Neural progenitor cell (in vitro differentiated cells): ENCODE measurements at regions not wholly inside any gene's neighbourhood (a gene's known extent, or its start where the extent isn't known, plus 50 kb on each side); places are given as distances from the start of the nearest gene placed in this dataset.

Source experiments
- DNase-seq: peaks from one replicate; pipeline ENCODE4 v3.0.0-alpha.2; 2016; ENCODE audit warnings: low spot score
- H2AFZ ChIP-seq: fragments of 200-600 bp; sonication (generic); replicated peaks from 2 replicates; pipeline ENCODE4 v1.6.1; 2016; ENCODE audit warnings: antibody characterized with exemption
- H3F3A ChIP-seq: fragments of 200-600 bp; sonication (generic); 2 replicates; pipeline ENCODE4 v1.6.1; 2016; ENCODE audit warnings: antibody characterized with exemption, low read depth
- H3K27ac ChIP-seq: fragments of 200-600 bp; sonication (generic); 2 replicates; pipeline ENCODE4 v1.5.1; 2016; ENCODE audit warnings: mild to moderate bottlenecking
- H3K27me3 ChIP-seq: fragments of 200-600 bp; sonication (generic); 2 replicates; pipeline ENCODE4 v1.6.1; 2016; ENCODE audit warnings: mild to moderate bottlenecking, moderate library complexity
- H3K36me3 ChIP-seq: fragments of 200-600 bp; sonication (generic); 2 replicates; pipeline ENCODE4 v1.5.1; 2016
- H3K4me1 ChIP-seq: fragments of 200-600 bp; sonication (generic); 2 replicates; pipeline ENCODE4 v1.6.1; 2016; ENCODE audit warnings: mixed run types
- H3K4me2 ChIP-seq: fragments of 200-600 bp; sonication (generic); 2 replicates; pipeline ENCODE4 v1.6.1; 2016
- H3K4me3 ChIP-seq: fragments of 200-600 bp; sonication (generic); 2 replicates; pipeline ENCODE4 v1.5.1; 2016
- H3K79me2 ChIP-seq: fragments of 200-600 bp; sonication (generic); 2 replicates; pipeline ENCODE4 v1.6.1; 2016; ENCODE audit warnings: low read depth
- H3K9ac ChIP-seq: fragments of 200-600 bp; sonication (generic); 2 replicates; pipeline ENCODE4 v1.6.1; 2016
- H3K9me3 ChIP-seq: fragments of 200-600 bp; sonication (generic); 2 replicates; pipeline ENCODE4 v1.5.1; 2016; ENCODE audit warnings: low read depth
- H4K20me1 ChIP-seq: fragments of 200-600 bp; sonication (generic); 2 replicates; pipeline ENCODE4 v1.6.1; 2016; ENCODE audit warnings: low read depth
- H3K27ac Mint-ChIP-seq: 3 replicates; pipeline ENCODE4 v1.8.0; 2021; ENCODE audit warnings: mixed read lengths
- H3K27me3 Mint-ChIP-seq: 2 replicates; pipeline ENCODE4 v1.8.0; 2022; ENCODE audit warnings: low read depth, mild to moderate bottlenecking, inconsistent platforms, moderate library complexity, mixed read lengths; ENCODE audit not compliant: insufficient read depth
- H3K36me3 Mint-ChIP-seq: 3 replicates; pipeline ENCODE4 v1.8.0; 2021; ENCODE audit warnings: mixed read lengths
- H3K4me1 Mint-ChIP-seq: 3 replicates; pipeline ENCODE4 v1.8.0; 2021; ENCODE audit warnings: mixed read lengths
- H3K4me3 Mint-ChIP-seq: 3 replicates; pipeline ENCODE4 v1.8.0; 2021; ENCODE audit warnings: mild to moderate bottlenecking, moderate library complexity, mixed read lengths
- H3K9me3 Mint-ChIP-seq: 3 replicates; pipeline ENCODE4 v1.8.0; 2020; ENCODE audit warnings: mixed read lengths
- CTCF ChIP-seq: fragments of 200-600 bp; sonication (generic); IDR thresholded peaks from 2 replicates; pipeline ENCODE4 v1.5.1; 2017; ENCODE audit warnings: antibody characterized with exemption, mild to moderate bottlenecking
- EZH2 ChIP-seq: fragments of 200-600 bp; sonication (generic); IDR thresholded peaks from 2 replicates; pipeline ENCODE4 v1.6.1; 2017; ENCODE audit warnings: antibody characterized with exemption, mild to moderate bottlenecking, moderate library complexity
- EZH2phosphoT487 ChIP-seq: fragments of 200-600 bp; sonication (generic); IDR thresholded peaks from 2 replicates; pipeline ENCODE4 v1.6.1; 2017; ENCODE audit warnings: antibody characterized with exemption

GRCh38 chr22:48335442-48336139 is 1492.1 kb downstream of the BRD1 start:
- Mint-ChIP-seq H3K4me3 (no peak overlapping the region), H3K4me1 (peaks cover 12% of the 10 kb centered on the region), H3K27ac (no peak overlapping the region), H3K36me3 (no peaks in the 10 kb centered on the region), H3K9me3 (no peaks in the 10 kb centered on the region), H3K27me3 (peaks cover 13% of the 10 kb centered on the region)
- Histone ChIP-seq H3K4me2 (no peak overlapping the region), H3K9me3 (no peaks in the 10 kb centered on the region), H3K4me3 (no peak overlapping the region), H4K20me1 (no peaks in the 10 kb centered on the region), H3F3A (no peaks in the 10 kb centered on the region), H2AFZ (no peak overlapping the region), H3K9ac (no peak overlapping the region), H3K27me3 (no peaks in the 10 kb centered on the region), H3K4me1 (no peaks in the 10 kb centered on the region), H3K79me2 (no peaks in the 10 kb centered on the region), H3K36me3 (no peaks in the 10 kb centered on the region), H3K27ac (no peak overlapping the region)
- TF ChIP-seq CTCF, result no peak
- no peak for TF ChIP-seq EZH2phosphoT487
- TF ChIP-seq EZH2, result no peak
- DNase-seq, result no peak

GRCh38 chr22:48334971-48335370 is 1492.7 kb downstream of the BRD1 start:
- Mint-ChIP-seq H3K27me3 (peaks cover 13% of the 10 kb centered on the region), H3K36me3 (no peaks in the 10 kb centered on the region), H3K4me3 (no peak overlapping the region), H3K27ac (no peak overlapping the region), H3K4me1 (peaks cover 13% of the 10 kb centered on the region), H3K9me3 (no peaks in the 10 kb centered on the region)
- H2AFZ ChIP-seq, result no peak overlapping the region
- H3K4me2 ChIP-seq, result no peak overlapping the region
- H3F3A ChIP-seq, result no peaks in the 10 kb centered on the region
- no peak overlapping the region for H3K9ac ChIP-seq
- no peaks in the 10 kb centered on the region for H3K27me3 ChIP-seq
- no peaks in the 10 kb centered on the region for H3K79me2 ChIP-seq
- no peaks in the 10 kb centered on the region for H3K36me3 ChIP-seq
- no peak overlapping the region for H3K4me3 ChIP-seq
- DNase-seq, result no peak
- TF ChIP-seq EZH2, result no peak
- TF ChIP-seq CTCF, result no peak
- TF ChIP-seq EZH2phosphoT487, result no peak
- no peaks in the 10 kb centered on the region for H3K9me3 ChIP-seq
- no peaks in the 10 kb centered on the region for H3K4me1 ChIP-seq
- no peak overlapping the region for H3K27ac ChIP-seq
- H4K20me1 ChIP-seq, result no peaks in the 10 kb centered on the region

GRCh38 chr22:48333816-48334735 is 1493.6 kb downstream of the BRD1 start:
- DNase-seq, result no peak
- Histone ChIP-seq H3K9ac (no peak overlapping the region), H4K20me1 (no peaks in the 10 kb centered on the region), H3F3A (no peaks in the 10 kb centered on the region), H3K4me2 (no peak overlapping the region), H3K79me2 (no peaks in the 10 kb centered on the region), H3K9me3 (no peaks in the 10 kb centered on the region), H3K4me1 (no peaks in the 10 kb centered on the region), H3K36me3 (no peaks in the 10 kb centered on the region), H3K27ac (no peak overlapping the region), H3K27me3 (no peaks in the 10 kb centered on the region), H3K4me3 (no peak overlapping the region), H2AFZ (no peak overlapping the region)
- Mint-ChIP-seq H3K4me3 (no peak overlapping the region), H3K27me3 (peaks cover 12% of the 10 kb centered on the region), H3K4me1 (peaks cover 9% of the 10 kb centered on the region), H3K9me3 (peaks cover 6% of the 10 kb centered on the region), H3K27ac (no peak overlapping the region), H3K36me3 (no peaks in the 10 kb centered on the region)
- TF ChIP-seq EZH2 (no peak), CTCF (no peak), EZH2phosphoT487 (no peak)
